ENCODE measurements at regions not wholly inside any gene's neighbourhood (a gene's known extent, or its start where the extent isn't known, plus 50 kb on each side); places are given as distances from the start of the nearest gene placed in this dataset.

DNA sequence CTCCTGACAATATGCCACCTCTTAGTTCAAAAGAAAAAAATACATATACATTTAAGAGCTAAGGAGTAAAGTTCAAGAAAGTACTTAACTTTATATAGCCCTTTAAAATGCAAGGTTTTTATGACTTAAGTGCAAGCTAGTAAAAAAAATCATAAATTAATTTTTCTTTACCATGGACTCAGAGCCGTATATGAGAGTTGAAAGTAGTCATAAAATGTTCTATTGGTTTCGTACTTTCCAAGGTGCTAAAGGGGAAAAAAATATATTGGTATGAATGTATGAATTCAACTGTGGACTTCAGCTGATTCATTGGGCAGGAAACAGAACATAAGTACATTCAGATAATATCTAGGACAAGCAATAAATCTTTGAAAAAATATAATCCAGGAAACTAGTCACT, 869.8 kb upstream of the AGA start:
- Histone ChIP-seq H2AFZ (ENCODE audit: insufficient read depth, low read length, poor library complexity) (no peak overlapping the region), H3K79me1 (ENCODE audit: low read length) (no peaks in the 10 kb centered on the region), H3K9ac (ENCODE audit: low read length) (no peak overlapping the region), H2AK5ac (ENCODE audit: low read length) (no peak overlapping the region), H3K27me3 (ENCODE audit: insufficient read depth, low read length) (no peaks in the 10 kb centered on the region), H3K79me2 (ENCODE audit: control insufficient read depth, insufficient read depth, low read length, poor library complexity) (no peaks in the 10 kb centered on the region), H3K4me2 (ENCODE audit: low read length) (no peak overlapping the region), H3K36me3 (ENCODE audit: control insufficient read depth in 1 of 2, insufficient read depth in 2 of 2, low read length in 2 of 2) (no peaks in the 10 kb centered on the region), H3K23ac (ENCODE audit: low read length) (no peak overlapping the region), H2BK120ac (ENCODE audit: insufficient read depth, low read length, poor library complexity) (no peak overlapping the region), H2BK12ac (ENCODE audit: low read length) (no peak overlapping the region), H3K4me1 (ENCODE audit: control insufficient read depth in 1 of 2, insufficient read depth in 2 of 2, low read length in 2 of 2) (no peaks in the 10 kb centered on the region), H2BK5ac (ENCODE audit: low read depth, low read length, poor library complexity) (no peak overlapping the region), H3K14ac (ENCODE audit: low read length) (no peak overlapping the region), H3K18ac (ENCODE audit: low read length) (no peak overlapping the region), H4K12ac (ENCODE audit: low read depth, low read length) (no peak overlapping the region), H3K4me3 (ENCODE audit: low read depth, low read length) (no peak overlapping the region), H4K91ac (ENCODE audit: low read depth, low read length) (no peak overlapping the region), H3K9me3 (ENCODE audit: insufficient read depth, low read depth, low read length) (no peaks in the 10 kb centered on the region), H4K8ac (ENCODE audit: low read depth, low read length) (no peak overlapping the region), H3K27ac (ENCODE audit: low read depth, low read length) (no peak overlapping the region), H3K4ac (ENCODE audit: low read depth, low read length) (no peak overlapping the region)
- DNase-seq: no peak
- WGBS (ENCODE audit: extremely low coverage, insufficient coverage, insufficient read length): no CpG with 5 or more reads among the region's 2 CpGs

DNA sequence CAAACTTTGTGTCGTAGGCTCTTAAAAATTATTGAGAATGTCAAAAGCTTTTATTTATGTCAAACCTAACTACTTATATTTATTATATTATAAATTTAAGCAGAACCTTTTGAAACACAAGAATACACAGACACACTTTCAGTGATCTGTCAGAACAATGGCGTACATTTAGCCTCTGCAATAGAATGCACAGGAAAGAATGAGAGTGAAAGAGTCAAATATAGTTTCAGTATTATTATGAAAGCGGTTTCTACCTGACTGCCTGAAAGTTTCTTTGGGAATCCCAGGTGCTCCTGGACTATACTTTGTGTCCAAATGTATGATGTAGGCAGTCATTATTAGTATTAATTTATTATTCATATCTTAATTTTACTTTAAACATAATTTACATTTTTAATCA, 872.0 kb upstream of the AGA start:
- Histone ChIP-seq H3K4ac (ENCODE audit: low read depth, low read length) (no peak overlapping the region), H3K27me3 (ENCODE audit: insufficient read depth, low read length) (no peaks in the 10 kb centered on the region), H3K14ac (ENCODE audit: low read length) (no peak overlapping the region), H3K9ac (ENCODE audit: low read length) (no peak overlapping the region), H2AK5ac (ENCODE audit: low read length) (no peak overlapping the region), H2BK120ac (ENCODE audit: insufficient read depth, low read length, poor library complexity) (no peak overlapping the region), H4K12ac (ENCODE audit: low read depth, low read length) (no peak overlapping the region), H3K27ac (ENCODE audit: low read depth, low read length) (no peak overlapping the region), H2BK12ac (ENCODE audit: low read length) (no peak overlapping the region), H3K23ac (ENCODE audit: low read length) (no peak overlapping the region), H3K36me3 (ENCODE audit: control insufficient read depth in 1 of 2, insufficient read depth in 2 of 2, low read length in 2 of 2) (no peaks in the 10 kb centered on the region), H3K9me3 (ENCODE audit: insufficient read depth, low read depth, low read length) (no peaks in the 10 kb centered on the region), H4K8ac (ENCODE audit: low read depth, low read length) (no peak overlapping the region), H2BK5ac (ENCODE audit: low read depth, low read length, poor library complexity) (no peak overlapping the region), H4K91ac (ENCODE audit: low read depth, low read length) (no peak overlapping the region), H3K4me3 (ENCODE audit: low read depth, low read length) (no peak overlapping the region), H3K79me1 (ENCODE audit: low read length) (no peaks in the 10 kb centered on the region), H2AFZ (ENCODE audit: insufficient read depth, low read length, poor library complexity) (no peak overlapping the region), H3K18ac (ENCODE audit: low read length) (no peak overlapping the region), H3K4me1 (ENCODE audit: control insufficient read depth in 1 of 2, insufficient read depth in 2 of 2, low read length in 2 of 2) (no peaks in the 10 kb centered on the region), H3K79me2 (ENCODE audit: control insufficient read depth, insufficient read depth, low read length, poor library complexity) (no peaks in the 10 kb centered on the region), H3K4me2 (ENCODE audit: low read length) (no peak overlapping the region)
- no peak for DNase-seq
- no CpG with 5 or more reads among the region's 3 CpGs for WGBS (ENCODE audit: extremely low coverage, insufficient coverage, insufficient read length)

DNA sequence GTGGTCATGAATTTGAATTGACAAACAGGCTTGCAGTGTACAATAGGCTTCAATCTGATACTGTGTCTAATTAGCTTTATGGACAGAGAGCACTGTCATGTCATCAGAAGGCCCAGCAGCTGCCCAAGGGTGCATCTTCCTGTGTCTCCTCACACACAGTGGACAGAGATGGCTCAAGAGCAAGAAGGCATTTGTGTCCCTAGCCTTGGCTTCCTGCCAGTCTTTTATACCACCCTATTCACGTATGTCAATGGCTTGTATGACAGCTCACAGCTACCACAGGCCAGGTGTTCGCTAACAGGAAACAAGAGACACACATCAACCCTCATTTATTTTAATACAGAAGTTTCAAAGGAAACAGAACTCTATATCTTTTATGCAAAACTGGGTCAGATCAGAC, 874.0 kb upstream of the AGA start:
- H3K27ac ChIP-seq (ENCODE audit: low read depth, low read length): no peak overlapping the region
- no peak overlapping the region for H2BK12ac ChIP-seq (ENCODE audit: low read length)
- no peak overlapping the region for H3K9ac ChIP-seq (ENCODE audit: low read length)
- H3K4me1 ChIP-seq (ENCODE audit: control insufficient read depth in 1 of 2, insufficient read depth in 2 of 2, low read length in 2 of 2): no peaks in the 10 kb centered on the region
- no peak overlapping the region for H4K91ac ChIP-seq (ENCODE audit: low read depth, low read length)
- no peak overlapping the region for H3K14ac ChIP-seq (ENCODE audit: low read length)
- no peaks in the 10 kb centered on the region for H3K27me3 ChIP-seq (ENCODE audit: insufficient read depth, low read length)
- H3K4me2 ChIP-seq (ENCODE audit: low read length): no peak overlapping the region
- WGBS (ENCODE audit: extremely low coverage, insufficient coverage, insufficient read length): no CpG with 5 or more reads among the region's 2 CpGs
- no peak overlapping the region for H3K23ac ChIP-seq (ENCODE audit: low read length)
- H2BK120ac ChIP-seq (ENCODE audit: insufficient read depth, low read length, poor library complexity): no peak overlapping the region
- no peaks in the 10 kb centered on the region for H3K79me1 ChIP-seq (ENCODE audit: low read length)
- H3K4me3 ChIP-seq (ENCODE audit: low read depth, low read length): no peak overlapping the region
- no peak overlapping the region for H2BK5ac ChIP-seq (ENCODE audit: low read depth, low read length, poor library complexity)
- no peak overlapping the region for H4K8ac ChIP-seq (ENCODE audit: low read depth, low read length)
- no peak for DNase-seq
- H4K12ac ChIP-seq (ENCODE audit: low read depth, low read length): no peak overlapping the region
- no peaks in the 10 kb centered on the region for H3K79me2 ChIP-seq (ENCODE audit: control insufficient read depth, insufficient read depth, low read length, poor library complexity)
- H3K9me3 ChIP-seq (ENCODE audit: insufficient read depth, low read depth, low read length): no peaks in the 10 kb centered on the region
- H2AK5ac ChIP-seq (ENCODE audit: low read length): no peak overlapping the region
- H3K18ac ChIP-seq (ENCODE audit: low read length): no peak overlapping the region
- H2AFZ ChIP-seq (ENCODE audit: insufficient read depth, low read length, poor library complexity): no peak overlapping the region
- no peaks in the 10 kb centered on the region for H3K36me3 ChIP-seq (ENCODE audit: control insufficient read depth in 1 of 2, insufficient read depth in 2 of 2, low read length in 2 of 2)
- no peak overlapping the region for H3K4ac ChIP-seq (ENCODE audit: low read depth, low read length)

DNA sequence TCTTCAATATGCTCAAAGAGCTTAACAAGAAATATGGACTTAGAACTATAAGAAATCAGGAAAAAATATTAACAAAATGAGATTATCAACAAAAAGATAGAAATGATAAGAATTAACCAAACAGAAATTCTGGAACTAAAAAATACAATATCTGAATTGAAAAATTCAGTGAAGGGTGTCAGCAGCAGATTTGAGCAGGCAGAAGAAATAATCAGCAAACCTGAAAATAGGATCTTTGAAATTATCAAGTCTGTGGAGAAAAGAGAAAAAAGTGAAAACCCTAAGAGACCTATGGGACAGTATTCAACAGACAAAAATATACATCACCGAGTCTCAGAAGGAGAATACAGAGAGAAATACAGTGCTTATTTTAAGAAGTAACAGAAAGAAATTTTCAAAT, 877.8 kb upstream of the AGA start:
- Histone ChIP-seq H3K14ac (ENCODE audit: low read length) (no peak overlapping the region), H3K36me3 (ENCODE audit: control insufficient read depth in 1 of 2, insufficient read depth in 2 of 2, low read length in 2 of 2) (no peaks in the 10 kb centered on the region), H2BK5ac (ENCODE audit: low read depth, low read length, poor library complexity) (no peak overlapping the region), H3K18ac (ENCODE audit: low read length) (no peak overlapping the region), H3K4ac (ENCODE audit: low read depth, low read length) (no peak overlapping the region), H3K4me3 (ENCODE audit: low read depth, low read length) (no peak overlapping the region), H3K4me1 (ENCODE audit: control insufficient read depth in 1 of 2, insufficient read depth in 2 of 2, low read length in 2 of 2) (no peaks in the 10 kb centered on the region), H2BK12ac (ENCODE audit: low read length) (no peak overlapping the region), H2AK5ac (ENCODE audit: low read length) (no peak overlapping the region), H4K12ac (ENCODE audit: low read depth, low read length) (no peak overlapping the region), H3K79me2 (ENCODE audit: control insufficient read depth, insufficient read depth, low read length, poor library complexity) (no peaks in the 10 kb centered on the region), H2AFZ (ENCODE audit: insufficient read depth, low read length, poor library complexity) (no peak overlapping the region), H3K4me2 (ENCODE audit: low read length) (no peak overlapping the region), H4K91ac (ENCODE audit: low read depth, low read length) (no peak overlapping the region), H3K9me3 (ENCODE audit: insufficient read depth, low read depth, low read length) (no peaks in the 10 kb centered on the region), H4K8ac (ENCODE audit: low read depth, low read length) (no peak overlapping the region), H3K27me3 (ENCODE audit: insufficient read depth, low read length) (no peaks in the 10 kb centered on the region), H3K9ac (ENCODE audit: low read length) (no peak overlapping the region), H2BK120ac (ENCODE audit: insufficient read depth, low read length, poor library complexity) (no peak overlapping the region), H3K27ac (ENCODE audit: low read depth, low read length) (no peak overlapping the region), H3K79me1 (ENCODE audit: low read length) (no peaks in the 10 kb centered on the region), H3K23ac (ENCODE audit: low read length) (no peak overlapping the region)
- WGBS (ENCODE audit: extremely low coverage, insufficient coverage, insufficient read length): no CpG with 5 or more reads among the region's 1 CpG
- no peak for DNase-seq
